Peyer's patch (tissue), 4 donors: ENCODE measurements at regions not wholly inside any gene's neighbourhood (a gene's known extent, or its start where the extent isn't known, plus 50 kb on each side); places are given as distances from the start of the nearest gene placed in this dataset.

Experiments used
- POLR2A ChIP-seq, 2 donors: fragments of 450-650 bp; IDR thresholded peaks; one replicate each; pipeline ENCODE4 v1.5.1; 2017; ENCODE audit warnings: antibody characterized with exemption in 2 of 2, mild to moderate bottlenecking in 2 of 2, moderate library complexity in 2 of 2
- TF ChIP-seq, protein P1 (sequence below), 6 experiments: fragments of 450-650 bp in 4 of 6; fragments of 200-600 bp in 2 of 6; sonication (generic) in 1 of 6; IDR thresholded peaks; one replicate each; pipeline ENCODE4 v1.5.1; 2017 to 2019; ENCODE audit warnings: antibody characterized with exemption in 6 of 6, mild to moderate bottlenecking in 3 of 6, moderate library complexity in 1 of 6

DNA sequence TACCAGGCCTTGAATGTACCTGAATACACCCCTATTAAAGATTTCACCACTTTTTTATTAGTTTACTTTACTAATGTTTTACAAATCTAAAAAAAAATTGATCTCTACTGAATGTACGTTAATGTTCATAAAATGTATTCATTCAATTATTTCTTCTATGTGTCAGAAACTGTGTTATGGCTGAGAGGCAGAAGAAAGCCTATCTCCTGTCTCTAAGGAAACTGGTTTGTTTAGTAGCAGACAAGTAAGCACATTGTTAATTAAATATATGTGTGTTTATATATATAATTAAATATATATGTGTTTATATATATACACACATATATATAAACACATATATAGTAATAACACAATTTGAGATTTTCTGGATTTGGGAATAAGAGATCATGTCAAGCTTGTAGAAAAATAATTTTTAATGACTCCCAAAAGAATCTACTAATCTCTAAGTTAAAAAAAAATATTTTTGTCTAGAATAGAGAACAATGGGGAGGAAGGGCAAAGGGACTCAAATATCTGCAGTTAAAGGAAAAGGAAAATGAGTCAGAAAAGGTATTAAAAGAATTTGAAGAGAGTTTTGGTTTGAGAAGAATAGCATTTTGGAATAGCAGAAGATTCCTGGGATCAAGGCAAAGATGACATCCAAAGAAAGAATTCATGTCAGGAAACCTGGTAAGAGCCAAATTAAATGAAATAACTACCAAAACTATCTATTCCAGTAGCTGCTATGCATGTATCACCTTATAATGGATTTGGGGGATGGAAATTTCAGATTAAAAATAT lies 92.1 kb downstream of the CH25H start:
- TF ChIP-seq, protein P1, sequence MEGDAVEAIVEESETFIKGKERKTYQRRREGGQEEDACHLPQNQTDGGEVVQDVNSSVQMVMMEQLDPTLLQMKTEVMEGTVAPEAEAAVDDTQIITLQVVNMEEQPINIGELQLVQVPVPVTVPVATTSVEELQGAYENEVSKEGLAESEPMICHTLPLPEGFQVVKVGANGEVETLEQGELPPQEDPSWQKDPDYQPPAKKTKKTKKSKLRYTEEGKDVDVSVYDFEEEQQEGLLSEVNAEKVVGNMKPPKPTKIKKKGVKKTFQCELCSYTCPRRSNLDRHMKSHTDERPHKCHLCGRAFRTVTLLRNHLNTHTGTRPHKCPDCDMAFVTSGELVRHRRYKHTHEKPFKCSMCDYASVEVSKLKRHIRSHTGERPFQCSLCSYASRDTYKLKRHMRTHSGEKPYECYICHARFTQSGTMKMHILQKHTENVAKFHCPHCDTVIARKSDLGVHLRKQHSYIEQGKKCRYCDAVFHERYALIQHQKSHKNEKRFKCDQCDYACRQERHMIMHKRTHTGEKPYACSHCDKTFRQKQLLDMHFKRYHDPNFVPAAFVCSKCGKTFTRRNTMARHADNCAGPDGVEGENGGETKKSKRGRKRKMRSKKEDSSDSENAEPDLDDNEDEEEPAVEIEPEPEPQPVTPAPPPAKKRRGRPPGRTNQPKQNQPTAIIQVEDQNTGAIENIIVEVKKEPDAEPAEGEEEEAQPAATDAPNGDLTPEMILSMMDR (IDR thresholded peaks at IDR 0.05), result no peak
- no peak for TF ChIP-seq POLR2A (IDR thresholded peaks at IDR 0.05)
